Ovary (tissue), 7 donors: ENCODE measurements at regions not wholly inside any gene's neighbourhood (a gene's known extent, or its start where the extent isn't known, plus 50 kb on each side); places are given as distances from the start of the nearest gene placed in this dataset.

Experiments used
- DNase-seq, 5 donors: peaks; one replicate each; pipeline ENCODE4 v3.0.0-alpha.2; 2019 to 2020
- H3K27ac ChIP-seq, 2 donors: fragments of 200-600 bp; one replicate each; pipeline versions ENCODE4 v1.5.1 to v1.8.0; 2019 to 2022
- H3K27me3 ChIP-seq: fragments of 200-600 bp; one replicate; pipeline ENCODE4 v1.8.0; 2022
- H3K36me3 ChIP-seq: fragments of 200-600 bp; sonication (generic); one replicate; pipeline ENCODE4 v1.5.1; 2019
- H3K4me1 ChIP-seq: one replicate; pipeline ENCODE4 v1.8.1; 2013; ENCODE audit warnings: mild to moderate bottlenecking, moderate library complexity; ENCODE audit not compliant: insufficient read depth
- H3K4me3 ChIP-seq: fragments of 200-600 bp; sonication (generic); one replicate; pipeline ENCODE4 v1.5.1; 2017
- H3K9me3 ChIP-seq, 2 donors: fragments of 200-600 bp in 1 of 2; sonication (generic) in 1 of 2; one replicate each; pipeline versions ENCODE4 v1.5.1 to v1.8.1; 2013 to 2019; ENCODE audit warnings: mild to moderate bottlenecking in 1 of 2, moderate library complexity in 1 of 2
- EP300 ChIP-seq: sonication (generic); formaldehyde crosslinking; IDR thresholded peaks from one replicate; pipeline ENCODE4 v1.6.1; 2017; ENCODE audit warnings: antibody characterized with exemption
- POLR2A ChIP-seq: fragments of 450-650 bp; IDR thresholded peaks from one replicate; pipeline ENCODE4 v1.6.1; 2017; ENCODE audit warnings: antibody characterized with exemption, mild to moderate bottlenecking, moderate library complexity
- WGBS, 3 donors: extraction: QIAGEN DNeasy Blood & Tissue Kit in 1 of 3; methylation state at CpG; one replicate each; pipeline versions ENCODE4 v1.1.5 to v1.1.7; 2013 to 2017; 5-methylcytosine and 5-hydroxymethylcytosine counted together
- intact Hi-C, 4 donors: fragments of 100-400 bp; cut with DNase I; formaldehyde crosslinking; loops; one replicate each; pipeline versions ENCODE4 v1.11.0 to v1.15.1; 2022 to 2023
- TF ChIP-seq, protein P1 (sequence below), 3 donors: fragments of 450-650 bp in 2 of 3; fragments of 200-600 bp in 1 of 3; IDR thresholded peaks; one replicate each; pipeline versions ENCODE4 v1.5.1 to v1.8.0; 2016 to 2022; ENCODE audit warnings: antibody characterized with exemption in 3 of 3, mild to moderate bottlenecking in 1 of 3
- donor health status: DM: no; HTN: no; CAD: no; lungs with moderate emphysema.
- donor health status: DM: no; HTN: no; CAD: no.
- donor health status: Bipolar disorder and iron deficiency.
- donor health status: DM: no; HTN: no; CAD: no.
- donor health status: DM: yes; HTN: yes; CAD: no.

DNA sequence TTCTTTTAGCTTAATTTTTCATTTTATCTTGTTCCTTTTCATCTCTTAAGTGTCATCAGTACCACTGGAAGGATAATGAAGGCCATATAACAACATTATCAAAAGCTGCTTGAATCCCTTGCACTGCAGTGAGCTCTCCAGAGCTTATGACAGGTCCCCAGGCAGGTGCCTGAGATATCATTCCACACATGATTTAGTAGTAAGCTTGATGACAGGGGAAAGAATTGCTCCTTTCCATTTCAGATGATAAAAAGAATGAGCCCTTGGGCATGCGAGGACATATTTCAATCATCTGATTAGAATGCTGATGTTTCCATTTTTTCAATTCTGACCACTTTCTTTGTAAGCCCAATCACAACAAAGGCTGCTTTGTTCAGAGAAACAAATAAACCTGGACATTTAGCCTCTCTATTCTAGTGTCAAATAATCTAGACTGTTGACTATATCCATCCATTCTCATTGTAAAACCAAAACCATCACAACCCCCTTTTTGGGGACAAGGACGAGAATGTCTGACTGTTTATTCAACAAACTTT lies 567.8 kb downstream of the IGSF11 start:
- Histone ChIP-seq H3K4me3 (no peak overlapping the region), H3K36me3 (no peaks in the 10 kb centered on the region), H3K9me3 (no peaks in the 10 kb centered on the region), H3K4me1 (no peaks in the 10 kb centered on the region), H3K27ac (no peak overlapping the region), H3K27me3 (no peaks in the 10 kb centered on the region)
- no peak for TF ChIP-seq EP300
- TF ChIP-seq, protein P1, sequence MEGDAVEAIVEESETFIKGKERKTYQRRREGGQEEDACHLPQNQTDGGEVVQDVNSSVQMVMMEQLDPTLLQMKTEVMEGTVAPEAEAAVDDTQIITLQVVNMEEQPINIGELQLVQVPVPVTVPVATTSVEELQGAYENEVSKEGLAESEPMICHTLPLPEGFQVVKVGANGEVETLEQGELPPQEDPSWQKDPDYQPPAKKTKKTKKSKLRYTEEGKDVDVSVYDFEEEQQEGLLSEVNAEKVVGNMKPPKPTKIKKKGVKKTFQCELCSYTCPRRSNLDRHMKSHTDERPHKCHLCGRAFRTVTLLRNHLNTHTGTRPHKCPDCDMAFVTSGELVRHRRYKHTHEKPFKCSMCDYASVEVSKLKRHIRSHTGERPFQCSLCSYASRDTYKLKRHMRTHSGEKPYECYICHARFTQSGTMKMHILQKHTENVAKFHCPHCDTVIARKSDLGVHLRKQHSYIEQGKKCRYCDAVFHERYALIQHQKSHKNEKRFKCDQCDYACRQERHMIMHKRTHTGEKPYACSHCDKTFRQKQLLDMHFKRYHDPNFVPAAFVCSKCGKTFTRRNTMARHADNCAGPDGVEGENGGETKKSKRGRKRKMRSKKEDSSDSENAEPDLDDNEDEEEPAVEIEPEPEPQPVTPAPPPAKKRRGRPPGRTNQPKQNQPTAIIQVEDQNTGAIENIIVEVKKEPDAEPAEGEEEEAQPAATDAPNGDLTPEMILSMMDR (IDR thresholded peaks at IDR 0.05): no peak
- no peak for TF ChIP-seq POLR2A
- intact Hi-C loops: no loop called here
- 87 to 88% (median 88%) methylated on average over 2 of the region's 2 CpGs for WGBS, 3 donors
- no peak for DNase-seq

DNA sequence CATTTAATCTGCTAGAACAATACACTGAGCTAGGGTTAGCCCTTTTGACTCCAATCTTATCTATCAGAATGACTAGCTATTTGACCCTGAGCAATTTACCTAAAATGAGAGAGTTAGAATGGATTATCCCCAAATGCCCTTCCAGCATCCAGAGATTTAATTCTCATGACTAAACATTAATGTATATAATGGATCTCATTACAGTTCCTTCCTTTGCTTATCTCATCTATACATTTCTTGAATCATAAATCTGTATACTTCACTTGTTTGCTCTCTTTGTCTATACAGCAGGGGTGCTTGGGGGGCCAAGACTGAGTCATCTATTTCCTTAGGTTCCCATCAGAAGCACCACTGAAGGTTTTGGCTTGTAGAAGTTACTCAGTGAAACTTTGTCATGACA lies 565.8 kb downstream of the IGSF11 start:
- Histone ChIP-seq H3K27me3 (no peaks in the 10 kb centered on the region), H3K27ac (no peak overlapping the region), H3K4me3 (no peak overlapping the region), H3K9me3 (no peaks in the 10 kb centered on the region), H3K4me1 (no peaks in the 10 kb centered on the region), H3K36me3 (no peaks in the 10 kb centered on the region)
- intact Hi-C loops: no loop called here
- TF ChIP-seq EP300: no peak
- TF ChIP-seq, protein P1 (IDR thresholded peaks at IDR 0.05): no peak
- no peak for TF ChIP-seq POLR2A
- DNase-seq: no peak

DNA sequence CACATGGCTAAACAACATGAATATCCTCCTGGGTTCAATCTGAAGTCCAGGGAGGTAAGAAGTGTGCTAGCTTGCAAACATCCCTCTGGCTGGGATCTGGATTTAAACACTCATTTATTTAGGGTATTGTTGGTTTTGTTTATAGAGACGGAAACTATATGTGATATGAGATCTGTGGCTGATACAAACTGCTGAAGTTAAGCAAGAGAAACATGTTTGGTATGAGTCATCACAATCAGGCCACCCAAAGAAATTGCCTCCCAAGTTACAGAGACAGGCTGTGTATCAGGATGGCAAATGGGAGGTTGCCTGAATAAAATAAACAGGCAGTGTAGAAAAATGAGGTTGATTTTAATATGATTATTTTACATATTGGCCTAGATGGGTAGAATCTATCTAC lies 562.1 kb downstream of the IGSF11 start:
- Histone ChIP-seq H3K4me1 (no peaks in the 10 kb centered on the region), H3K27ac (no peak overlapping the region), H3K27me3 (no peaks in the 10 kb centered on the region), H3K4me3 (no peak overlapping the region), H3K9me3 (no peaks in the 10 kb centered on the region), H3K36me3 (no peaks in the 10 kb centered on the region)
- TF ChIP-seq EP300 (no peak), POLR2A (no peak)
- TF ChIP-seq, protein P1 (IDR thresholded peaks at IDR 0.05): no peak
- DNase-seq: no peak
- intact Hi-C loops: no loop called here
- 60 to 84% (median 82%) methylated on average over 1 of the region's 1 CpG for WGBS, 3 donors

DNA sequence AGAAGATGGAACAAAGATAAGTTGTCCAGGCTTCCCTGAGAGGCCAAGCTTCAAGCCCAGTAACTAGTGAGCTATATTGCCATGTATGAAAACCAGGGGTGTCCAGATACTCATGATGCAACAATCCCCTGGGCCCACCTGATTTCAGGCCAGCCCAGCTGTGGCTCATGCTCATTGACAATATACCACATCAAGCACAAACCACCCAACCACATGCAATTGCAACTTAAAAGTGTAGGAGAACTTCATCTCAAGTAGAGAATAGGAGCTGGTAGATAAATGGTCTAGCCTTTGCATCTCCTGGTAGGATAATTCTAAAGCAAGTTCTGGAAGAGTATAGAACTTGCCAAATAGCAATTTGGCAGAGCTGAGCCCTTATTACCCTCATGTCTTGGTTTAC lies 561.3 kb downstream of the IGSF11 start:
- no peak for DNase-seq
- Histone ChIP-seq H3K27ac (no peak overlapping the region), H3K9me3 (no peaks in the 10 kb centered on the region), H3K4me1 (no peaks in the 10 kb centered on the region), H3K36me3 (no peaks in the 10 kb centered on the region), H3K27me3 (no peaks in the 10 kb centered on the region), H3K4me3 (no peak overlapping the region)
- intact Hi-C loops: no loop called here
- TF ChIP-seq, protein P1 (IDR thresholded peaks at IDR 0.05): no peak
- TF ChIP-seq EP300 (no peak), POLR2A (no peak)
